GM23338 (cell line): ENCODE measurements at regions not wholly inside any gene's neighbourhood (a gene's known extent, or its start where the extent isn't known, plus 50 kb on each side); places are given as distances from the start of the nearest gene placed in this dataset.

Experiments
- ATAC-seq: fragments of 200-7000 bp; cut with Tn5 transposase; 3 replicates; pipeline ENCODE4 v1.9.1; 2020
- DNase-seq: peaks from one replicate; pipeline ENCODE4 v3.0.0-alpha.2; 2015; ENCODE audit warnings: low spot score
- H2AFZ ChIP-seq: fragments of 200-600 bp; sonication (generic); 2 replicates; pipeline ENCODE4 v1.8.0; 2016; ENCODE audit warnings: antibody characterized with exemption, mild to moderate bottlenecking, moderate library complexity
- H3F3A ChIP-seq: fragments of 200-600 bp; sonication (generic); replicated peaks from 2 replicates; pipeline ENCODE4 v1.8.0; 2017; ENCODE audit warnings: antibody characterized with exemption, mixed run types, low read depth
- H3K27ac ChIP-seq: fragments of 200-600 bp; sonication (generic); 2 replicates; pipeline ENCODE4 v1.6.1; 2016; ENCODE audit warnings: low read depth
- H3K27me3 ChIP-seq: fragments of 200-600 bp; sonication (generic); 2 replicates; pipeline ENCODE4 v1.8.0; 2016; ENCODE audit warnings: mild to moderate bottlenecking, mixed run types, moderate library complexity; ENCODE audit not compliant: insufficient read depth
- H3K36me3 ChIP-seq: fragments of 200-600 bp; sonication (generic); 2 replicates; pipeline ENCODE4 v1.8.0; 2016; ENCODE audit warnings: mild to moderate bottlenecking; ENCODE audit not compliant: insufficient read depth
- H3K4me1 ChIP-seq: fragments of 200-600 bp; sonication (generic); 2 replicates; pipeline ENCODE4 v1.8.0; 2016; ENCODE audit warnings: mild to moderate bottlenecking, moderate library complexity; ENCODE audit not compliant: insufficient read depth
- H3K4me2 ChIP-seq: fragments of 200-600 bp; sonication (generic); 2 replicates; pipeline ENCODE4 v1.7.1; 2017; ENCODE audit warnings: mixed run types
- H3K4me3 ChIP-seq: fragments of 200-600 bp; sonication (generic); 2 replicates; pipeline ENCODE4 v1.6.1; 2016; ENCODE audit warnings: mixed run types
- H3K79me2 ChIP-seq: fragments of 200-600 bp; sonication (generic); replicated peaks from 2 replicates; pipeline ENCODE4 v1.8.0; 2017; ENCODE audit warnings: mild to moderate bottlenecking; ENCODE audit not compliant: insufficient read depth
- H3K9me2 ChIP-seq: fragments of 200-600 bp; sonication (generic); 2 replicates; pipeline ENCODE4 v1.8.0; 2017; ENCODE audit not compliant: insufficient read depth
- H4K20me1 ChIP-seq: fragments of 200-600 bp; sonication (generic); replicated peaks from 2 replicates; pipeline ENCODE4 v1.8.0; 2017; ENCODE audit warnings: mild to moderate bottlenecking; ENCODE audit not compliant: insufficient read depth
- H3K27ac Mint-ChIP-seq: 2 replicates; pipeline ENCODE4 v1.8.0; 2020; ENCODE audit warnings: inconsistent platforms, mild to moderate bottlenecking, moderate library complexity, mixed read lengths
- H3K27me3 Mint-ChIP-seq: 3 replicates; pipeline ENCODE4 v1.8.0; 2022; ENCODE audit warnings: low read depth, mild to moderate bottlenecking, moderate library complexity, mixed read lengths, inconsistent platforms; ENCODE audit not compliant: insufficient read depth, poor library complexity
- H3K36me3 Mint-ChIP-seq: 3 replicates; pipeline ENCODE4 v1.8.0; 2021; ENCODE audit warnings: low read depth, mild to moderate bottlenecking, inconsistent platforms, moderate library complexity, mixed read lengths
- H3K4me1 Mint-ChIP-seq: 3 replicates; pipeline ENCODE4 v1.8.0; 2020; ENCODE audit warnings: mild to moderate bottlenecking, inconsistent platforms, mixed read lengths
- H3K4me3 Mint-ChIP-seq: 3 replicates; pipeline ENCODE4 v1.8.0; 2021; ENCODE audit warnings: moderate library complexity, mild to moderate bottlenecking, inconsistent platforms, mixed read lengths
- H3K9me3 Mint-ChIP-seq: 3 replicates; pipeline ENCODE4 v1.8.0; 2020; ENCODE audit warnings: moderate library complexity, mild to moderate bottlenecking, inconsistent platforms, mixed read lengths
- CREB1 ChIP-seq: fragments of 250-450 bp; sonication (Bioruptor Pico); IDR thresholded peaks from 2 replicates; pipeline ENCODE4 v1.5.0; 2020; ENCODE audit warnings: low read depth, mild to moderate bottlenecking, moderate library complexity
- CTCF ChIP-seq, 2 experiments: fragments of 200-600 bp in 1 of 2; sonication (generic) in 1 of 2; conservative IDR thresholded peaks; 2 replicates each; pipeline versions ENCODE4 v1.5.1 to v1.6.1; 2016 to 2017; ENCODE audit warnings: antibody characterized with exemption in 2 of 2, low read depth in 2 of 2, mild to moderate bottlenecking in 2 of 2, moderate library complexity in 1 of 2
- ETS1 ChIP-seq: IDR thresholded peaks from 2 replicates; pipeline ENCODE4 v1.6.1; 2016; ENCODE audit warnings: antibody characterized with exemption
- EZH2 ChIP-seq: fragments of 200-600 bp; sonication (generic); IDR thresholded peaks from one replicate; pipeline ENCODE4 v1.8.0; 2017; ENCODE audit warnings: antibody characterized with exemption, mild to moderate bottlenecking, low read depth; ENCODE audit not compliant: unreplicated experiment
- EZH2phosphoT487 ChIP-seq: fragments of 200-600 bp; sonication (generic); IDR thresholded peaks from one replicate; pipeline ENCODE4 v1.8.1; 2018; ENCODE audit warnings: antibody characterized with exemption; ENCODE audit not compliant: unreplicated experiment
- JUNB ChIP-seq: IDR thresholded peaks from one replicate; pipeline ENCODE4 v1.6.1; 2016; ENCODE audit warnings: antibody characterized with exemption; ENCODE audit not compliant: unreplicated experiment
- NANOG ChIP-seq: IDR thresholded peaks from 2 replicates; pipeline ENCODE4 v1.6.1; 2016; ENCODE audit warnings: antibody characterized with exemption, borderline replicate concordance
- POLR2AphosphoS5 ChIP-seq: IDR thresholded peaks from 2 replicates; pipeline ENCODE4 v1.6.1; 2016; ENCODE audit warnings: antibody characterized with exemption, low read depth
- REST ChIP-seq: IDR thresholded peaks from one replicate; pipeline ENCODE4 v1.6.1; 2018; ENCODE audit warnings: antibody characterized with exemption; ENCODE audit not compliant: unreplicated experiment
- STAT1 ChIP-seq: IDR thresholded peaks from one replicate; pipeline ENCODE4 v1.6.1; 2016; ENCODE audit warnings: antibody characterized with exemption; ENCODE audit not compliant: unreplicated experiment
- ZNF114 ChIP-seq: fragments of 250-450 bp; sonication (Bioruptor Pico); IDR thresholded peaks from 2 replicates; pipeline ENCODE4 v1.5.0; 2020; ENCODE audit warnings: mild to moderate bottlenecking, moderate library complexity
- ZNF331 ChIP-seq: fragments of 250-450 bp; sonication (Bioruptor Pico); IDR thresholded peaks from 2 replicates; pipeline ENCODE4 v1.5.0; 2020; ENCODE audit warnings: low read depth, mild to moderate bottlenecking, moderate library complexity
- ZNF462 ChIP-seq: fragments of 250-450 bp; sonication (Bioruptor Pico); IDR thresholded peaks from 2 replicates; pipeline ENCODE4 v1.5.0; 2020; ENCODE audit warnings: mild to moderate bottlenecking, moderate library complexity

GRCh38 chr3:3303636-3304035 is 124.1 kb upstream of the CRBN start:
- no peaks in the 10 kb centered on the region for H3K27me3 ChIP-seq
- TF ChIP-seq REST (no peak), ETS1 (no peak), ZNF331 (no peak), CTCF (conservative IDR thresholded peaks at IDR 0.05; ENCODE audit: low read depth in 2 of 2) (no peak), POLR2AphosphoS5 (no peak), EZH2phosphoT487 (no peak), ZNF462 (CRISPR knock-in tag) (no peak), JUNB (no peak), NANOG (no peak), ZNF114 (CRISPR knock-in tag) (no peak), CREB1 (CRISPR knock-in tag) (no peak), EZH2 (no peak), STAT1 (no peak)
- peaks cover 36% of the 10 kb centered on the region for H3K36me3 Mint-ChIP-seq
- H3K36me3 ChIP-seq, result no peaks in the 10 kb centered on the region; the same call in 1 of the 2 replicates
- H4K20me1 ChIP-seq, result no peaks in the 10 kb centered on the region
- ATAC-seq (no peak), DNase-seq (no peak)
- no peaks in the 10 kb centered on the region for H3K79me2 ChIP-seq
- no peak overlapping the region for H3K27ac Mint-ChIP-seq
- no peak overlapping the region for H3K4me3 ChIP-seq
- peaks cover 1% of the 10 kb centered on the region for H3K27me3 Mint-ChIP-seq
- no peak overlapping the region for H2AFZ ChIP-seq
- no peaks in the 10 kb centered on the region for H3K9me2 ChIP-seq
- no peaks in the 10 kb centered on the region for H3F3A ChIP-seq
- no peak overlapping the region for H3K4me2 ChIP-seq
- no peaks in the 10 kb centered on the region for H3K4me1 Mint-ChIP-seq
- no peaks in the 10 kb centered on the region; the same call in 1 of the 2 replicates for H3K4me1 ChIP-seq
- no peak overlapping the region for H3K4me3 Mint-ChIP-seq
- peaks cover 97% of the 10 kb centered on the region for H3K9me3 Mint-ChIP-seq
- H3K27ac ChIP-seq, result no peak overlapping the region
